GM11168 (cell line): ENCODE measurements at regions not wholly inside any gene's neighbourhood (a gene's known extent, or its start where the extent isn't known, plus 50 kb on each side); places are given as distances from the start of the nearest gene placed in this dataset.

ENCODE experiments used
- in situ Hi-C: fragments of 300-500 bp; cut with MboI; formaldehyde crosslinking; loops from one replicate; pipeline ENCODE4 v1.12.0; 2022; ENCODE audit warnings: low sequenced_read_pairs; ENCODE audit not compliant: unreplicated experiment

- in situ Hi-C loops: no loop called here
Observed at GRCh38 chr18:40404284-40404683, 1550.8 kb upstream of the PIK3C3 start.

- in situ Hi-C loops: no loop called here
Observed at GRCh38 chr18:40402052-40402451, 1553.0 kb upstream of the PIK3C3 start.

- in situ Hi-C loops: no loop called here
Observed at GRCh38 chr18:40388121-40388520, 1566.9 kb upstream of the PIK3C3 start.

- in situ Hi-C loops: no loop called here
Observed at GRCh38 chr18:40387130-40387787, 1567.8 kb upstream of the PIK3C3 start.

GRCh38 chr18:40382197-40382596 is 1572.8 kb upstream of the PIK3C3 start:
- in situ Hi-C loops: no loop called here

- in situ Hi-C loops: no loop called here
Observed at GRCh38 chr18:40380686-40381439, 1574.2 kb upstream of the PIK3C3 start.

GRCh38 chr18:40375837-40376236 is 1579.2 kb upstream of the PIK3C3 start:
- in situ Hi-C loops: no loop called here

GRCh38 chr18:40371673-40372072 is 1583.4 kb upstream of the PIK3C3 start:
- in situ Hi-C loops: no loop called here

- in situ Hi-C loops: no loop called here
Observed at GRCh38 chr18:40367576-40367975, 1587.5 kb upstream of the PIK3C3 start.

- in situ Hi-C loops: no loop called here
Observed at GRCh38 chr18:40366521-40366920, 1588.5 kb upstream of the PIK3C3 start.

GRCh38 chr18:40365526-40365925 is 1589.5 kb upstream of the PIK3C3 start:
- in situ Hi-C loops: no loop called here

- in situ Hi-C loops: no loop called here
Observed at GRCh38 chr18:40360558-40360957, 1594.5 kb upstream of the PIK3C3 start.

- in situ Hi-C loops: no loop called here
Observed at GRCh38 chr18:40357536-40357935, 1597.5 kb upstream of the PIK3C3 start.

GRCh38 chr18:40356168-40356567 is 1598.9 kb upstream of the PIK3C3 start:
- in situ Hi-C loops: no loop called here

- in situ Hi-C loops: no loop called here
Observed at GRCh38 chr18:40355726-40356125, 1599.3 kb upstream of the PIK3C3 start.

GRCh38 chr18:40348196-40348595 is 1606.8 kb upstream of the PIK3C3 start:
- in situ Hi-C loops: no loop called here

- in situ Hi-C loops: no loop called here
Observed at GRCh38 chr18:40347261-40347660, 1607.8 kb upstream of the PIK3C3 start.

- in situ Hi-C loops: no loop called here
Observed at GRCh38 chr18:40346146-40346545, 1608.9 kb upstream of the PIK3C3 start.

- in situ Hi-C loops: no loop called here
Observed at GRCh38 chr18:40341701-40342100, 1613.3 kb upstream of the PIK3C3 start.

GRCh38 chr18:40338284-40338683 is 1616.8 kb upstream of the PIK3C3 start:
- in situ Hi-C loops: no loop called here

GRCh38 chr18:40326985-40327384 is 1628.0 kb upstream of the PIK3C3 start:
- in situ Hi-C loops: no loop called here

- in situ Hi-C loops: no loop called here
Observed at GRCh38 chr18:40325988-40326387, 1629.0 kb upstream of the PIK3C3 start.
